ENCODE measurements at regions not wholly inside any gene's neighbourhood (a gene's known extent, or its start where the extent isn't known, plus 50 kb on each side); places are given as distances from the start of the nearest gene placed in this dataset.

GRCh38 chr7:118028226-118028625 is 155.0 kb upstream of the CTTNBP2 start:
- DNase-seq: no peak

GRCh38 chr7:118029826-118030422 is 154.0 kb upstream of the LSM8 start:
- DNase-seq: no peak

DNA sequence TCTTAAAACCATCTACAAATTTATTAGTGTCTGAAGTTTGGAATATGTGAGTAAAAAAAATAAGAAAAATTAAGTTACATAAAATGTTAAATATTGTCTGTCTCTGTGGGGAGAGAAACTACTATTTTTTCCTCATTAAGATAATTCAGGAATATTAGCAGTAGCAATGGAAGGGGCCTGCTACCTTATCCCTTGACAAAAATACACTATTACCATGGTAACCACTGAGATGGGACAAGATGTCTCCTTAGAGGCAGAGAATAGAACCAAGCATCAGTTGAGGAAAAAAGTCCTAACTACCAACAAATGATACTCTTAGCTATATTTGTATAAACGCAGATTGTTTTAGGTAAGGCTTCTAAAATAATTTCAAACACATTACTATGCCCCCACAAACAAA is 150.7 kb upstream of the LSM8 start:
- DNase-seq: no peak

GRCh38 chr7:118039963-118040489 is 143.9 kb upstream of the LSM8 start:
- DNase-seq: no peak

DNA sequence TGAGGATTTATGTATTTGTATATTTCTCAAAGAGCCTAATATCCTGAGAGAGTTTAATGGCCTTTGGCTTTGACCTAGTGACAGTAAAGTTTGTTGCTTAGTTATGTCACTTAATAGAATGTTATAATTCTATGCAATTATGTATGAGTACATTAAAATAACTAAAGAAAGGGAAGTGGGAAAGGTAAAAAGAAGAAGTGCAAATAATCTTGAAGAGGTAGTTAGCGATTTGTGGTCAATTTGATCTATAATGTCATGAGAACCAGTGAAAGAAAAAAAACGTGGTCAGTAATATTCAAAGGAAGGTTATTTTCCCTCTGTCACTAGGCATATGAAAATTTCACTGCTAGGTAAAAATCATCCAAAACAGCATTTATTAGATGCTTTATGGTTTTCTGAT is 143.4 kb upstream of the LSM8 start:
- DNase-seq: no peak

GRCh38 chr7:118041251-118041878 is 142.6 kb upstream of the LSM8 start:
- no peak for DNase-seq

- DNase-seq: no peak
Measured at GRCh38 chr7:118045629-118046028, 138.3 kb upstream of the LSM8 start.

GRCh38 chr7:118046086-118046485 is 137.9 kb upstream of the LSM8 start:
- no peak for DNase-seq

- no peak for DNase-seq
Measured at GRCh38 chr7:118046801-118047200, 137.2 kb upstream of the LSM8 start.

GRCh38 chr7:118052336-118052735 is 131.6 kb upstream of the LSM8 start:
- no peak for DNase-seq

DNA sequence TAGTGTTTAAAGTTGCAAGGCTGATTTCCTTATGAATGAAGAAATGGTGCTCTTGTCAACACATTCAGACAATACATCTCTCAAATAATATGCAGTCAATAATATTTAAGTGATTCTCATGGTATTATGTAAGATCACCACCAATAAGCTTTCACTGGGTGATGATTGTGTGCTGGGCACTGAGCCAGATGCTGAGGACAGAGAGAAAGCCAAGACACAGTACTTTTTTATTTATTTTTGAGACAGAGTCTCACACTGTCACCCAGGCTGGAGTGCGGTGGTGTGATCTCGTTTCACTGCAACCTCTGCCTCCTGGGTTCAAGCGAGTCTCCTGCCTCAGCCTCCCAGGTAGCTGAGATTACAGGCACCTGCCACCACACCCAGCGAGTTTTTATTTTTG is 130.6 kb upstream of the LSM8 start:
- DNase-seq: no peak

GRCh38 chr7:118054529-118054928 is 129.4 kb upstream of the LSM8 start:
- no peak for DNase-seq

- no peak for DNase-seq
Measured at GRCh38 chr7:118055647-118056046, 128.3 kb upstream of the LSM8 start.

DNA sequence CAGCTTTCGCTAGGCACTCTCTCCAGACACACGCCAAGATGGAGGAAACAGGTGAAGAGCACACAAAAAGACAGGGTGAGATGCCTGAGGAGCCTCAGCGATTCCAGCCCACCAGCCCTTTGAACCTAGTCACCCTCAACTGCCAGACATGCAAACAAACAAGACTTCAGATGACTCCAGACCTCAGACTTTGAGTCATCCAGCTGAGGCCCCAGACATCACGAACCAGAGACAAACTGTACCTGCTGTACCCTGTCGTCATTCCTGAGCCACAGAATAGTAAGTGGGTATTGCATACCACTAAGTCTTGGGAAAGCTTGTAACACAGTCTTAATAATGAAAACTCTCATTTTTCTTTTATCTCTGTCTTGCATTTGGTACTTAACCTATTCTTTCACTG is 126.6 kb upstream of the LSM8 start:
- DNase-seq: no peak

- no peak for DNase-seq
Measured at GRCh38 chr7:118059209-118059608, 124.8 kb upstream of the LSM8 start.

- no peak for DNase-seq
Measured at GRCh38 chr7:118060692-118061091, 123.3 kb upstream of the LSM8 start.

DNA sequence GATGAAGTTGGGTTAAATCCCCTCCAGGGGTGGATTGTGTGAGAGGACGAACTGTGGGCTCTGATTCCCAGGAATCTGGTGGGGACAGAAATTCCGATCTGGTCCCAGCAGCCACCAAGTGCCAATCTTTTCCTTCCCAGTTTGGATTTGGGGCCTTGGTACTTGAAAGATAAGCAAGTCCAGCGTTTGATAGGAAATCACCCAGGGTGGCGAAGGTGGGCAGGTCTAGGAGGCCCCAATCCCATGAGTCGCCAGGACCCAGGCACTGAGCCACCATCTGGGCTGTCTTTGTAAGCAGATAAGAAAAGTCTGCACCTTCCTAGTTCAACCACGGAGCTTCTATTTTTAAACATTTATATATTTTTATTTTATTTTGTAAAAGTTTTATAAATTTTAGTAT is 122.6 kb upstream of the LSM8 start:
- DNase-seq: no peak

GRCh38 chr7:118072893-118073674 is 110.9 kb upstream of the LSM8 start:
- no peak for DNase-seq

DNA sequence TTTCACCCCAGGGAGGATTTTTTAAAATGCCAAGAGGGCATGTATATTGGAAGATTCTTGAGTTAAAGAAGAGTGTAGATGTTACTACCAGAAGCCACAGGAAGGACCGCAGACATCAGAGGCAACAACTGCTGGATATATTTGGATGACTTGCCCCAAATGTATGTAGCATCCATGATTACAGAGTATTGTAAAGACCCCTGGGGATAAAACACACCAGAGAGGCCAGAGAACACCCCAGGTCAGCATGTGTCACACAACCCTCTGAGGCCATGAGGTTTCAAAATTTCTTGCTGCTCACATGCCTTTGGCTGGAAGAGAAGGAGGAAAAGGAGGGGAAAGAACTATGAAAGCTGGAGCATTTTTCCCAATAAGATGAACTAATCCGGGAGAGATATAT is 108.0 kb upstream of the LSM8 start:
- DNase-seq: no peak

- DNase-seq: no peak
Measured at GRCh38 chr7:118076564-118076963, 107.4 kb upstream of the LSM8 start.

DNA sequence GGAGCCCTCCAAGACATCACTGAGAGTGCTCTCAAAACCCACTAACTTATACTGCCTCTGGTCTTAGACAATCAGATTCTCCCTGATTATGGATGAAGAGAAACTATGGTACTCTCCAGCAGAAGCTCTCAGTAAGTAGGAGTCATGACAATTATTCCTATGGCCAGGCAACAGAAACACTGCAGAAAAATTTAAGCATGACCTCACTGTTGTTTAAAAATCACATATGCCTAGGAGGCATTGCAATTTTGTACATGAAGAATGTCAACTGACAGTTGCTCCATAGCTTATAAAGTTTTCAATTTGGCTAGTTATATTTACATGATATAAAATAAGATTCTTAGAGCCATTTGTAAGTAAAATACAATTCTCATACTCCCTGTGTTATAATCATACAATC is 105.9 kb upstream of the LSM8 start:
- no peak for DNase-seq

DNA sequence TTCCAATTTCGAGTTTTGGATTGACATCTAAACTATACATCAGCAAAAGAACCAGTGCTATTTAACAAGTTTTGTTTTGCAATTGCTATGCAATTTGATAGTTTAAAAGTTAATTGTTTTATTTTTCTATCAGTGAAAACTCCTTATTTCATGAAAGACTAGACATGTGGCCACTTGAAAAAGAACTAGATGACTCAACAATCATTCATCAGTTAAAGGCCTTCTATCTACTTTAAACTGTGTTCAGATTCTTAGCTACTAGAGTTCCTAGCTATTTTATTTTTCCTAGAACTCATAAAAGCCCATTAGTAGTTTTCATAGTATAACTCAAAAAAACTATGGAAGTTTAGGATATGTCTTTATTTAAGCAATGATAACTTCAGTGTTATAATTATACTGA is 104.6 kb upstream of the LSM8 start:
- DNase-seq: no peak

DNA sequence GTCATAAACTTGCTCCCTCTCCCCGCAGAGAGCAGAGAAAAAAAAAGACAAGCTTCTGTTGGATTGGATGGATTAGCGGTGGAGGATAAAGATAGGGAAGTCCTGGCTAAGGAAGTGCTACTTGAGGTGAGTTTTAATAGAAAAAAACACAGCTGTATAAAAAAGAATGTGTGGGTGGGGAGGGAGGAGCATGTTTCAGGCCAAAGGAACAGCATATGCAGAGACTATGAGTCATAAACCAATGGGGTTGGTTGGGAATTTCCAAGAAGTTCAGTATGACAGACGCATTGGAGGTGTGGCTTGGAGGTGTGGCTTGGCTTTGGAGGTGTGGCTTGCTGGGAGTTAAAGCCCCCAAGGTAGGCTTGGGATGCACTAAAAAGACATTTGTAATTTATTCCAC is 103.0 kb upstream of the LSM8 start:
- DNase-seq: peak; percentile 74

GRCh38 chr7:118082506-118082905 is 101.5 kb upstream of the LSM8 start:
- DNase-seq: no peak

Measured in activated effector memory CD4-positive, alpha-beta T cell treated with anti-CD3 and anti-CD28 coated beads, Interleukin-2, amount 50 U/mL, for 16 hours (primary cell).